Calu3 (cell line): ENCODE measurements at regions not wholly inside any gene's neighbourhood (a gene's known extent, or its start where the extent isn't known, plus 50 kb on each side); places are given as distances from the start of the nearest gene placed in this dataset.
"Not testable (repeated sequence)": the region's sequence is repeated elsewhere in the genome, so short reads cannot be mapped to it uniquely, and the experiment has no call there.

ENCODE experiments used
- BruUV-seq: library from RNA; stranded (reverse); fragments of 400-500 nt; replicated peaks from 2 replicates; lab custom pipeline; 2021; lab: Mats Ljungman, UMichigan
- CTCF ChIA-PET: fragments of 300-600 bp; sonication (Branson Sonifier 250); formaldehyde crosslinking; loops from one replicate; lab custom pipeline; 2022; ENCODE audit warnings: antibody characterized with exemption; lab: Charles Lee
- DNase-seq: peaks from one replicate; pipeline ENCODE4 v3.0.0; 2022
- H3K27ac Mint-ChIP-seq: one replicate; pipeline ENCODE4 v1.8.0; 2022; ENCODE audit warnings: mixed read lengths; ENCODE audit not compliant: unreplicated experiment
- H3K27me3 Mint-ChIP-seq: one replicate; pipeline ENCODE4 v1.8.0; 2022; ENCODE audit warnings: mixed read lengths; ENCODE audit not compliant: unreplicated experiment
- H3K36me3 Mint-ChIP-seq: one replicate; pipeline ENCODE4 v1.8.0; 2022; ENCODE audit warnings: mild to moderate bottlenecking, moderate library complexity, mixed read lengths; ENCODE audit not compliant: insufficient read depth, unreplicated experiment
- H3K4me1 Mint-ChIP-seq: one replicate; pipeline ENCODE4 v1.8.0; 2022; ENCODE audit warnings: mild to moderate bottlenecking, low read depth, mixed read lengths; ENCODE audit not compliant: unreplicated experiment
- H3K4me3 Mint-ChIP-seq: one replicate; pipeline ENCODE4 v1.8.0; 2022; ENCODE audit warnings: mild to moderate bottlenecking, low read depth, moderate library complexity, mixed read lengths; ENCODE audit not compliant: unreplicated experiment
- H3K9me3 Mint-ChIP-seq: one replicate; pipeline ENCODE4 v1.8.0; 2022; ENCODE audit warnings: low read depth, mixed read lengths; ENCODE audit not compliant: unreplicated experiment
- intact Hi-C: fragments of 100-400 bp; cut with micrococcal nuclease; formaldehyde crosslinking; loops from one replicate; pipeline ENCODE4 v1.10.0; 2022; ENCODE audit not compliant: unreplicated experiment
- TF ChIP-seq, protein P1 (sequence below): fragments of 200-600 bp; IDR thresholded peaks from one replicate; pipeline ENCODE4 v1.8.0; 2022; ENCODE audit warnings: antibody characterized with exemption; ENCODE audit not compliant: unreplicated experiment

DNA sequence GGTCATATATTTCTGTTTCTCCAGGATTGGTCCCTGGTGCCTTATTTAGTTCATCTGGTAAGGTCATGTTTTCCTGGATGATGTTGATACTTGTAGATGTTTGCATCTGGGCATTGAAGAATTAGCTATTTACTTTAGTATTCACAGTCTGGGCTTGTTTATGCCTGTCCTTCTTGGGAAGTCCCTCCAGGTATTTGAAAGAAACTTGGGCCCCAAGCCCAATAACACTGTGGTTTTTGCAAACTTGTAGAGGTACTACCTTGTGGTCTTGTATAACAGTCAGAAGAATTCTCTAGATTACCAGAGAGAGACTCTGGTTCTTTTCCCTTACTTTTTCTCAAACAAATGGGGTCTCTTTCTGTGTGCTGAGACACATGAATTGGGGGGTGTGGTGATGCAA is 251.4 kb upstream of the B3GALT2 start:
- BruUV-seq = no TSS peak
- H3K27me3 Mint-ChIP-seq = no peaks in the 10 kb centered on the region
- DNase-seq = no peak
- H3K36me3 Mint-ChIP-seq = no peaks in the 10 kb centered on the region
- H3K9me3 Mint-ChIP-seq = peaks cover 11% of the 10 kb centered on the region
- H3K4me3 Mint-ChIP-seq = no peak overlapping the region
- CTCF ChIA-PET = no interaction called here
- intact Hi-C loops = no loop called here
- TF ChIP-seq, protein P1, sequence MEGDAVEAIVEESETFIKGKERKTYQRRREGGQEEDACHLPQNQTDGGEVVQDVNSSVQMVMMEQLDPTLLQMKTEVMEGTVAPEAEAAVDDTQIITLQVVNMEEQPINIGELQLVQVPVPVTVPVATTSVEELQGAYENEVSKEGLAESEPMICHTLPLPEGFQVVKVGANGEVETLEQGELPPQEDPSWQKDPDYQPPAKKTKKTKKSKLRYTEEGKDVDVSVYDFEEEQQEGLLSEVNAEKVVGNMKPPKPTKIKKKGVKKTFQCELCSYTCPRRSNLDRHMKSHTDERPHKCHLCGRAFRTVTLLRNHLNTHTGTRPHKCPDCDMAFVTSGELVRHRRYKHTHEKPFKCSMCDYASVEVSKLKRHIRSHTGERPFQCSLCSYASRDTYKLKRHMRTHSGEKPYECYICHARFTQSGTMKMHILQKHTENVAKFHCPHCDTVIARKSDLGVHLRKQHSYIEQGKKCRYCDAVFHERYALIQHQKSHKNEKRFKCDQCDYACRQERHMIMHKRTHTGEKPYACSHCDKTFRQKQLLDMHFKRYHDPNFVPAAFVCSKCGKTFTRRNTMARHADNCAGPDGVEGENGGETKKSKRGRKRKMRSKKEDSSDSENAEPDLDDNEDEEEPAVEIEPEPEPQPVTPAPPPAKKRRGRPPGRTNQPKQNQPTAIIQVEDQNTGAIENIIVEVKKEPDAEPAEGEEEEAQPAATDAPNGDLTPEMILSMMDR = no peak
- H3K27ac Mint-ChIP-seq = no peak overlapping the region
- no peaks in the 10 kb centered on the region for H3K4me1 Mint-ChIP-seq

DNA sequence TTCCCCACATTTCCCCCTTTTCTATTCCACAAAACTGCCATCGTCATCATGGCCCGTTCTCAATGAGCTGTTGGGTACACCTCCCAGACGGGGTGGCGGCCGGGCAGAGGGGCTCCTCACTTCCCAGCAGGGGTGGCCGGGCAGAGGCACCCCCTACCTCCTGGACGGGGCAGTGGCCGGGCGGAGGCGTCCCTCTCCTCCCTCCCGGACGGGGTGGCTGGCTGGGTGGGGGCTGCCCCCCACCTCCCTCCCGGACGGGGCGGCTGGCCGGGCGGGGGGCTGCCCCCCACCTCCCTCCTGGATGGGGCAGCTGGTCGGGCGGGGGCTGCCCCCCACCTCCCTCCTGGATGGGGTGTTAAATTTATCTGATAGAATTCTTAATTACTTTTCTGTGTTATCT is 250.9 kb upstream of the B3GALT2 start:
- H3K36me3 Mint-ChIP-seq, H3K4me1 Mint-ChIP-seq, BruUV-seq, H3K27ac Mint-ChIP-seq, DNase-seq, intact Hi-C loops, H3K27me3 Mint-ChIP-seq, H3K4me3 Mint-ChIP-seq, CTCF ChIA-PET: not testable (repeated sequence)
- peaks cover 11% of the 10 kb centered on the region for H3K9me3 Mint-ChIP-seq

DNA sequence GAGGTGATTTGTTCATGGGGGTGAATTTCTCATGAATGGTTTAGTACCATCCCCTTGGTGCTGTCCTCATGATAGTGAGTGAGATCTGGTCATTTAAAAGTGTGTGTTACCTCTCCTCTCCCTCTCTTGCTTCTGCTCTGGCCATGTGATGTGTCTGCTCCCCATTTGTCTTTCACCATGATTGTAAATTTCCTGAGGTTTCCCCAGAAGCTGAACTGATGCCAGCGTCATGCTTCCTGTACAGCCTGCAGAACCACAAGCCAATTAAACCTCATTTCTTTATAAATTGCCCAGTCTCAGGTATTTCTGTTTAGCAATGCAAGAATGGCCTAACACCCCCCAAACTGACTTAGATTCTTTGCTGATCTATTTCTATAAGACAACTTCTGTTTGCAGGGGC is 249.4 kb upstream of the B3GALT2 start:
- H3K9me3 Mint-ChIP-seq = peaks cover 15% of the 10 kb centered on the region
- DNase-seq = no peak
- H3K27me3 Mint-ChIP-seq = no peaks in the 10 kb centered on the region
- H3K4me3 Mint-ChIP-seq = no peak overlapping the region
- CTCF ChIA-PET = no interaction called here
- no TSS peak for BruUV-seq
- H3K36me3 Mint-ChIP-seq = peaks cover 12% of the 10 kb centered on the region
- TF ChIP-seq, protein P1 = no peak
- H3K27ac Mint-ChIP-seq = no peak overlapping the region
- intact Hi-C loops = no loop called here
- peaks cover 17% of the 10 kb centered on the region for H3K4me1 Mint-ChIP-seq

DNA sequence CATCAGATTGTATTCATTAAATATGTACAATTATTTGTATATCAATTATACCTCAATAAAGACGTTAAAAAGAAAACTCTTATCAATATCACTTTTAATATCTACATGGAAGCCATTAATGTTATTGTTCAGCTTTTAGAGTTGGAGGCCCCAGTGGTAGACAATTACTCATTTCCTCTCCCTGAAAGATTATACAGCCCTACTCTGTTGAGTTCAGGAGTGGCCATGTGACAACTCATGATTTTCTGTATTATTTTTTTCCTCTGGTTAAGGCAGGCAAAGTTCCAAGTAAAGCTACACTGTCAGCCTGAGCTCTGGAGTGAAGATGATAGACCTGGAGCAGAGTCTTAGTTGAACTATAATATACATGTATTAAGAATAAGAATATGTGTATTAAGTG is 247.9 kb upstream of the B3GALT2 start:
- no peak for DNase-seq
- BruUV-seq = no TSS peak

DNA sequence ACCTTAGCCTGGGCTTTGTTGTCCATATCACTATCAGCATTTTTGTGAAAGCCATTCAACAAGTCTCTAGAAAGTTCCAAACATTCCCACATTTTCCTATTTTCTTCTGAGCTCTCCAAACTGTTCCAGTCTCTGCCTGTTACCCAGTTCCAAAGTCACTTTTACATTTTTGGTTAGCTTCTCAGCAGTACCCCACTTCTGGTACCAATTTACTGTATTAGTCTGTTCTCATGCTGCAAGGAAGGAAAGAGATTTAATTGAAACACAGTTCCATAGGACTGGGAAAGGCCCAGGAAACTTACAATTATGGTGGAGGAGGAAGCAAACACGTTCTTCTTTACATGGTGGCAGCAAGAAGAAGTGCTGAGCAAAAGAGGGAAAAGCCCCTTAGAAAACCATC is 247.2 kb upstream of the B3GALT2 start:
- intact Hi-C loops = no loop called here
- CTCF ChIA-PET = no interaction called here
- peaks cover 12% of the 10 kb centered on the region for H3K36me3 Mint-ChIP-seq
- no peak for DNase-seq
- peaks cover 18% of the 10 kb centered on the region for H3K9me3 Mint-ChIP-seq
- no peaks in the 10 kb centered on the region for H3K27me3 Mint-ChIP-seq
- no peak overlapping the region for H3K4me3 Mint-ChIP-seq
- H3K27ac Mint-ChIP-seq = no peak overlapping the region
- TF ChIP-seq, protein P1 = no peak
- no TSS peak for BruUV-seq
- H3K4me1 Mint-ChIP-seq = peaks cover 38% of the 10 kb centered on the region

More for the DNA sequence above, 247.9 kb upstream of the B3GALT2 start:
- Mint-ChIP-seq H3K4me1 (peaks cover 32% of the 10 kb centered on the region), H3K27me3 (no peaks in the 10 kb centered on the region), H3K27ac (no peak overlapping the region), H3K9me3 (peaks cover 16% of the 10 kb centered on the region), H3K4me3 (no peak overlapping the region), H3K36me3 (peaks cover 12% of the 10 kb centered on the region)
- CTCF ChIA-PET = no interaction called here
- TF ChIP-seq, protein P1 = no peak
- intact Hi-C loops = no loop called here
